T-helper 1 cell treated with Interleukin-12 subunit alpha and Interleukin-12 subunit beta and Interleukin-4 antibody, amounts not matched to agents 30 ng/mL and 1 ng/mL, for 36 hours (primary cell): ENCODE measurements at regions not wholly inside any gene's neighbourhood (a gene's known extent, or its start where the extent isn't known, plus 50 kb on each side); places are given as distances from the start of the nearest gene placed in this dataset.

Source experiments
- intact Hi-C: fragments of 100-400 bp; cut with micrococcal nuclease; formaldehyde crosslinking; loops from one replicate; pipeline ENCODE4 v1.15.1; 2024

GRCh38 chr4:147309434-147309833 lies 171.5 kb upstream of the EDNRA start:
- intact Hi-C loops, result no loop called here

- intact Hi-C loops, result no loop called here
These were observed 170.6 kb upstream of the EDNRA start for GRCh38 chr4:147310312-147310711.

DNA sequence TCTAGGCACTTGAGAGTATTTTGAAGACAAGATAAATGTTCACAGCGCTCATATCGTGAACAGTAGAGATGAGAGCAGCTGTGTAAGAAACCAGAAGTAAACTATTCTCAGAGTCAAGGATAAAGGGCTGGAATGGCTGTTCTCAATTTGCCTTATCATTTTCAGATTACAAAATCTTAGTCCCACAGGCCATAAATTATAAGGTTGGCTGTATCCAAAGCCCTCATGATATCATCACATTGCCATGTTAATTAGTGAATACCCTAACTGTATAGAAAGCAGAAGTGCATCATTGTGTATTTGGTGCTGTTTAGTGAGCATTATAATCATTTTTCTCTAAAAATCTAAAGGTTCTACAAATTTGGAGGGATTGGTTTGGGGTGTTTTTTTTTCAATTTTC lies 168.9 kb upstream of the EDNRA start:
- intact Hi-C loops, result no loop called here

- intact Hi-C loops, result no loop called here
These were observed 168.4 kb upstream of the EDNRA start for GRCh38 chr4:147312376-147313046.

GRCh38 chr4:147313108-147313507 lies 167.8 kb upstream of the EDNRA start:
- intact Hi-C loops, result no loop called here

DNA sequence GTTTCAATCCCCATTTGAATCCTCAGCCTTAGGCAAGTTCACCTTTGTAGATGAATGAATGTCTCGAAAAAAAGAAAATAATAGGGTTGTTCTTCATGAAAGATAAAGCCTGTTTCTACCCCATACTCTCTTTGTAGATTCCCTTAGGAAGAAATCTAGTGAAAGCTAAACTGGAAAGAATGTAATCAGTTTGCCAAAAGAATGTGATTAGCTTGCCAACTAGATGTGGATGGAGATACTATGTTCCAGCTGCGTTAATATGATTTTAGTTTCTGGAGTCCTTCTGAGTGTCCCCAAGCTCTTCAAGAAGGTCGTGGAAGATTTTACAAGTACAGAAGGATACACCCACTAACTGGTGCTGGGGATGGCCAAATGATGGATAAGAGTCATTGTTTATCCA lies 162.3 kb upstream of the EDNRA start:
- intact Hi-C loops, result no loop called here

- intact Hi-C loops, result no loop called here
These were observed 155.3 kb upstream of the EDNRA start for GRCh38 chr4:147325571-147325981.

GRCh38 chr4:147326591-147326990 lies 154.3 kb upstream of the EDNRA start:
- intact Hi-C loops, result no loop called here

- intact Hi-C loops, result no loop called here
These were observed 153.6 kb upstream of the EDNRA start for GRCh38 chr4:147327322-147327721.

- intact Hi-C loops, result no loop called here
These were observed 152.7 kb upstream of the EDNRA start for GRCh38 chr4:147328189-147328588.

DNA sequence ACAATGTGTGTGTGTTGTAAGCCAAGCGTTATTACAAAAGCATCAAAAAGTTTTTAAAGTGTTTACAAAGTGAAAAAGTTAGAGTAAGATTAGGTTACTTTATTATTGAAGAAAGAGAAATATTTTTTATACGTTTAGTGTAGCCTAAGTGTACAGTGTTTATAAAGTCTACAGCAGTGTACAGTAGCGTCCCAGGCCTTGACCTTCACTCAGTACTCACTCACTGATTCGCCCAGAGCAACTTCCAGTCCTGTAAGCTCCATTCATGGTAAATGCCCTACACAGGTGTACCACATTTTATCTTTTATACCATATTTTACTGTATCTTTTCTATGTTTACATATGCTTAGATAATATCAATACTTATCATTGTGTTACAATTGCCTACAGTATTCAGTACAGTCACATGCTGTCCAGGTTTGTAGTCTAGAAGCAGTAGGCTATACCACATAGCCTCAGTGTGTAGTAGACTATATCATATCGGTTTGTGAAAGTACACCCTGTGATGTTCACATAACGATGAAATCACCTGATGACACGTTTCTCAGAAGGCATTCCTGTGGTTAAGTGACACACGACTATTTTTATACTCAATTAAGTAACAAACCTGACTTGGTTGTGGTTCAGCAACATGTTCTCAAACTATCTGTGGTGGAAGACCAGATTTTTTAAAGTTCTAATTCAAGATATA lies 152.0 kb upstream of the EDNRA start:
- intact Hi-C loops, result no loop called here

DNA sequence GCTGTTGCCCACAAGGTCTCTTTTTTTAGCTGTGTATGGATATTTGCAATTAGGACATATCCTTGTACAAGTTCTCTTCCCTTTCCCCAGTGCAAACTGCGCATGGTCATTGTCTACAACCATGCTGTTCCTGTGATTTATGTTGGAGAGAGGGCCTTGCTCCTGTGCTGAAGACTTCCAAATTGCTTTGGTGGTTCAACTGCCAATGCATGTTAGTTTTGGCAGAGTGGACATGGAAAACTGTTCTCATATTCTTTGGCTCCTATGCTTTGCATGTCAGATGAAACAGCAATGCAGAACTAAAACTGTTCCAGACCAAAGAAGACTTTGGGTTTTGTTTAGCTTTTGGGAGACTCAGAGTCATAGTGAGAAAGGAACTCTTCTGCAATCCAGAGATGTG lies 148.8 kb upstream of the EDNRA start:
- intact Hi-C loops, result no loop called here

GRCh38 chr4:147334478-147334877 lies 146.4 kb upstream of the EDNRA start:
- intact Hi-C loops, result no loop called here

- intact Hi-C loops, result no loop called here
These were observed 145.7 kb upstream of the EDNRA start for GRCh38 chr4:147335183-147335582.

- intact Hi-C loops, result no loop called here
These were observed 144.6 kb upstream of the EDNRA start for GRCh38 chr4:147336252-147336651.

DNA sequence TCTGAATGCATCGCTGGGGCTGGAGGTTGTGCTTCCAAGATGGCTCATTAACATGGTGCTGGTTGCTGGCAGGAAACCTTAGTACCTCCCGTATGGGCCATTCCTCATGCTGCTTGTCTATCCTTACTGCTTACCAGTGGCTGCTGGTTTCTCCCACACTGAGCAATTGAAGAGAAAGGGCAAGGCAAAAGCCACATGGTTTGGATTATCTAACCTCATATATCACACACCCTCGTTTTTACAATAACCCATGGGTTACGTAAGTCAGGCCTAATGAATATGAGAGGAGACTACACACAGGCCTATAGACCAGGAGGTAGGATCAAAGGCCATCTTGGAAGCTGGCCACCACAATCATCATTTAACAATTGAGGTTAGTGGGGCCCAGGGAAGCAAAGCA lies 141.8 kb upstream of the EDNRA start:
- intact Hi-C loops, result no loop called here

DNA sequence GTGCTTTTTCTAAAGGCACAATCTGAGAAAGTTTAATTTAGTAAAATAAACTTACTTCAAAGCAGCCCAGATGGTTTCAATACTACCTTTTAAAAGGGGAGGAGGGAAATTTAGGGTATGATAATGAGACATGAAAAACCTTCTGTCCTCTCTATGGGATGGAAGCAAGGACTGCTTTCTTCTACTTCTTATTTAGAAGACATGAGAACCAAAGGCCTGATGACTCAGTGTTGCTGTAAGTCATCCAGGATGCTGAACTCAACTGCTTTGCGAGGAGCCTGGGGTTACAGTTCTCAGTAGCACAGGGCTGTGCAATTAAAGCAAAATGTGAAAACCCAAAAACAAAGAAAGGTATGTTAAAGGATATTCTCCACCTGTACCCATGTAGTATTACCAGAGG lies 140.8 kb upstream of the EDNRA start:
- intact Hi-C loops, result no loop called here

DNA sequence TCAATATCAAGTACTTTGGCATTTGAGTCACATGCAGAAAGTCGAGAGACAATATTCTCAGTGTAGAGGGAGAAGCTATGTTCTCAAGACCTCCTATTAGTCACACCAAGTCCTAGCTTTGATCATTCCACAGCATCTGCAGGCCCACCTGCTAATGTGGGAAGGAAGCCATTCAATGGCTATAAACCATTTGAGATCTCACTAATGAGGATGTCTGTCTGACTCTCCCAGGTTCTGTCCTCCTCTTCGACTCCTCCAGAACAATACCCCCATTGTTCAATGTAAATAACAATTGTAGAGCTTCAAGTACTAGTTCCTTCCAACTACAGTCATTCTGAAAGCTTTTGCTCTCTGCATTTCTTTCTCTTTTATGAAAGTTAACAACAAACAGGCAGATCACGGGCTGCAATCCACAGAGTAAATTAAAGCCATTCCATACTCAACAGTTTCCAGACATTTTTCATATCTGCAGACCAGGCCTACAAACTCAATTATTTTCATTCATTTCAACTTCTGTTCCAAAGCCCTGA lies 140.2 kb upstream of the EDNRA start:
- intact Hi-C loops, result no loop called here

DNA sequence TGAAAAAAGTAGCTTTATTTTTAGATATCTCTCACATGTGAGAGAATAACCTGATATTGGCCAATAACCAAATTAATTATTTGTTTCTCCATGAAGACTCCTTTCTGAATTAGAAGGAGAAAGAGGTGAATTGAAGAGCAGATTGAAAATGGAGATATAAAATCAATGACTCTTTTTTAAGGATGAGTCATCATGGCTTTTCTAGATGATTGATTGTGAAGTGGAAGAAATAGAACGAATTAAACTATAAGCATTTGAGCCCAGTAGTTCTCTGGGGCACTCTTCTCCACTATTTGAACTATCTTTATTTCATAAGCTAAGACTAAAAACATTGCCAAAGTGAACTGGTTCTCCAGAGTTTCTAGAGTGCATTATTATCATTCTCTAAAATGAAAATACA lies 137.2 kb upstream of the EDNRA start:
- intact Hi-C loops, result no loop called here

DNA sequence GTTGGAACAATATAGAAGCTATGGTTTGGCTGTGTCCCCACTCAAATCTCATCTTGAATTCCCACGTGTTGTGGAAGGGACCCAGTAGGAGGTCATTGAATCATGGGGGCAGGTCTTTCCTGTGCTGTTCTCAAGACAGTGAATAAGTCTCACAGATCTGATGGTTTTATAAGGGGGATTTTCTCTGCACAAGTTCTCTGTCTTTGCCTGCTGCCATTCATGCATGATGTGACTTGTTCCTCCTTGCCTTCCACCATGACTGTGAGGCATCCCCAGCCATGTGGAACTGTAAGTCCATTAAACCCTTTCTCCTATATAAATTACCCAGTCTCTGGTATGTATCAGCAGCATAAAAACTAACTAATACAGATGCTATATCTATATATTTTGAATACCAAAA lies 135.2 kb upstream of the EDNRA start:
- intact Hi-C loops, result no loop called here

DNA sequence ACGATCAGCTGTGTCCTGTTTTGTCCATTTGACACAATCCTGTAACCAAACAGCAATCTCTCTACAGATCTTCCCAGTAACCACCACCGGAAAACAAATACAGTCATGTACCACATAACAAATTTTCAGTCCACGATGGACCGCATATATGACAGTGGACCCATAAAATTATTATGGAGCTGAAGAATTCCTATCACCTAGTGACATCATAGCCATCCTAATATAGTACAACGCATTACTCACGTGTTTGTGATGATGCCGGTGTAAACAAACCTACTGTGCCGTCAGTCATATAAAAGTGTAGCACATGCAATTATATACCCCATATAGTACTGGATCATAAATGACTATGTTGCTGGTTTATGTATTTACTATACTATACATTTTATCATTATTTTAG lies 133.7 kb upstream of the EDNRA start:
- intact Hi-C loops, result no loop called here

GRCh38 chr4:147349193-147349592 lies 131.7 kb upstream of the EDNRA start:
- intact Hi-C loops, result no loop called here
